ENCODE measurements at regions not wholly inside any gene's neighbourhood (a gene's known extent, or its start where the extent isn't known, plus 50 kb on each side); places are given as distances from the start of the nearest gene placed in this dataset.
A peak's percentile ranks its signal among the peaks of the same experiment; 100 is the strongest.

GRCh38 chr4:41359422-41359775, 102.7 kb downstream of the UCHL1 start:
- DNase-seq: no peak

- DNase-seq: no peak
Observed at GRCh38 chr4:41359836-41360213, 103.1 kb downstream of the UCHL1 start.

GRCh38 chr4:41360214-41360920, 103.6 kb downstream of the UCHL1 start:
- peak; percentile 80 to 95 (median 89) for DNase-seq

DNA sequence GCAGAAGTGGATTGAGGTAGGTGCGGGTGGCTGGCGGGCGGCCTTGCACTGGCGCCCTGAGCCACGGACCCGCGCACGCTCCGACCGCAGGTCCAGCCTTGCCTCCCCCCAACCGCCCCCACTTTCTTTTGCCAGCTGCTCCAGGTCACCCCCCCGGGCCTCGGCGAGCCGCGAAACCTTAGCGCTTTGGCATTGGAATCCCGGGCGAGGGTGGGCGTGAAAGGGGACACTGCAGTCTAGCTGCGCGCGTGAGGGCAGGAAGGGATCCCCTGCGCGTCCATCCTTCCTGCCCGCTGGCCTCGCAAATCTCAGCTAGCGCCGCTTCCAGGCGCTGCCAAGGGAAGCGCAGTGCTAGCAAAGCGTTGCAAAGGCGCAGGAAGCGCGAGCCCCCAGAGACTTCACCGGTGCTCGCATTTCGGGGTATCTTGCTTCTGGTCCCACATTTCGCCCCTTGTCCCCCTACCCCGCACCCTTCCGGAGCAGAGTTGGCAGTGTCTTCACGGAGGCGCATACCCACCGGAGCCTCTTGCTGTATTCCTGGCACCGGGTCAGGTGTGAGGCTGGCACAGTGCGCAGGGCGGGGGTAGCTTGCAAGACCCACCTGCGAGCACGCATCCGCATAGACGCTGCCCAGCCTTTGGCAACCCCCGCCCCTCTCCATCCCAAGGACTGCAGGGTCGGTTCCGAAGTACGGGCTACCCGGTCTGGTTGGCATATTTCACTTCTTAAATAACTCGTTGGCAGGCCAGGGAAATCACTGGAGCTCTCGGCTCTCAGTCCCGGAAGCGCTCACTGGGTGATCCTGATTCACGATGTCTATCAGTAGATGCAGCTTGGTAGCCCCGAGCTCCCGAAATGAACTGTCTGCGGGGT, 104.4 kb downstream of the UCHL1 start:
- peak in 1 of 3 donors; percentile 76 for DNase-seq

DNA sequence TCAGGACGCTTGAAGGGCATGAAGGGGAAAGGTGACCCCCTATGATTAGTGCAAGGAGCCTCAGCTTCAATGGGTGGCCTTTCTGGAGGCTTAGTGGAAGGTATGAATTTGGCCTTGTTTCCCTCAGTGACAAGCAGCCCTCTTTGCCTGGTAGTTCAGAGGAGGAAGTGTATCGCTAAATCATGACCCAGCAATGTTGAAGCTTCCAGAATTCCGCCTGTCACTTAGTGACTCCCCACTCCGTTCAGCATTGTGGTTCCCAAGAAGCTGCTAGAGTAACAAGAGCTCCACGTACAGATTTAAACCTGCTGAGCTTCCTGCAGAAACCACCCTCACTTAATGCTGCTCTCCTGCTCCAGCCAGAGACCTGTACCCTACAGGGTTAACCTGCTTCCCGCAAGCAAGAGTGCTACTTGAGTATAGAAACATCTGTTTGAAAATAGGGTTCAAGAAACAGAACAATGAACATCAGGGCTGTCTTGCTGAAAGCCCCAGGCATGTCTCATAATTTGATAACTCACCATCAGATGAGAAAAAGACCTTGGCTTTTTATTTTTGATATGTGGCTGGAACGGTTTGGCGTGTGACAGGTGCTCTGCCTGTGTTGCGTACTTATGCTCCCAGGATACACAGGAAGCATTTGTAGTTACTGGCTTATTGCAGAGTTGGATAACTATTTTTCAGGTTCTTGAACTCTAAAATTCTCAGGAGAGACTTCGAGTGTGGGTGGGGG, 105.2 kb downstream of the UCHL1 start:
- DNase-seq: peak in 1 of 3 donors; percentile 74

DNA sequence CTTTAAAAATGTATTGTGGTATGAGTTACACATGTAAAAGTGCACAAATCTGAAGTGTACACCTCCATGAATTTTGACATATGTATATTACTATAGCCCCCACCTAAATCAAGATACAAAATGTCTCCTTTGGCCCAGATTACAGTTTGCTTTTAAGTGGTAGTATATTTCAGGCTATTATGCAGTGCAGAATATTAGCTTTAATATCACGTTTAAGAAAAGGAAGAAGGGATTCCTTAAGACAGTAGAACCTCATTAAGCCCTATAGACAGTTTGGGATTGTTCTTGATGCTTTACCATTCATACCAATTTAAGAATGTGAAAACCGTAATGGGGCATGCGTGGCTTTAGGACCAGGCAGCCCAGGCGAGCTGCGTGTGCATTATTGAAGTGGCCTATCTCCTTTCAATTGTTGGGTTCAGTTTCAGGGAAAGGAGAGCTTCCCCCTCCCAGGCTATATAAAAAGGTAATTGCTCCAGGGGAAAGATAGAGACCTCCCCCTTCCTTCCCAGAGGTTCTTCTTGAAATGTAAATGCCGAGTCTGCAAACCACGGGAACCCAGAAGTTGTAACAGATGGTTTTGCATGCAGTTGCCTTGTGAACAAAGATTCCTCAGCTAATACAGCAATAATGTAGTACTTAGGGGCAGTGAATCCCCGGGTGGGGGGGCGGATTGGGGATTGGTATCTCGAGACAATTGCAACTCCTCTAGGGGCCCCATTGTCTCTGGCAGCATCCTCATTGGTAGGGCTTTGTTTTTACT, 106.1 kb downstream of the UCHL1 start:
- DNase-seq: peak in 1 of 3 donors; percentile 72

DNA sequence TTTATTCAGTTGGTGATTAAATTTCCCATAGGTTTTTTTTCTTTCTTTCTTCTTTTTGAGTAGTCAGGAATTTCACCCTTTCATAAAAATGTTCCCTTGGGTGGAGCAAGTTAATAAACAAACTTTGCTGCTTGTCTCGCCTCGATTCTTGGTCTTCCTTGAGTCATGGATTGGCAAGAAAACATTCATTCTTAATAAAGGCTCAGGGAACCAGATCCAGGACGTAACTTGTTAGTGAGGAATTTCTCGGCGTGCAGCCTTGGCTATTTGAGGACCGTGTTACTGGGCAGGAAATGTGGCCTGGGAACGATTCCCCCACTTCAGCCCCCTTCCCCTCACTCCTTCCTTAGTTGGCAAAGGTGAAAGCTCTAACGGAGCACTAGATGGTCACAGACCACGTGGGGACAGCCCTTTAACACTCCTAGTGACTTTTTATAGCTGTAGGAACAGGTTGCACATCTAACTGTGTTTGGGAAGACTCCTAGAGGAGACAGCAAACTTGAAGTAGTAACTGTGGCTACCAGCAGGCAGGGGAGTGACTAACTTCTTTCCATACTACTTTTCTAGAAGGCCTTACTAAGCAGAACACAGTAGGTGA, 106.8 kb downstream of the UCHL1 start:
- DNase-seq: peak in 2 of 3 donors; percentile 81 to 87

GRCh38 chr4:41364876-41365275, 108.1 kb downstream of the UCHL1 start:
- peak in 2 of 3 donors; percentile 59 to 80 for DNase-seq

DNA sequence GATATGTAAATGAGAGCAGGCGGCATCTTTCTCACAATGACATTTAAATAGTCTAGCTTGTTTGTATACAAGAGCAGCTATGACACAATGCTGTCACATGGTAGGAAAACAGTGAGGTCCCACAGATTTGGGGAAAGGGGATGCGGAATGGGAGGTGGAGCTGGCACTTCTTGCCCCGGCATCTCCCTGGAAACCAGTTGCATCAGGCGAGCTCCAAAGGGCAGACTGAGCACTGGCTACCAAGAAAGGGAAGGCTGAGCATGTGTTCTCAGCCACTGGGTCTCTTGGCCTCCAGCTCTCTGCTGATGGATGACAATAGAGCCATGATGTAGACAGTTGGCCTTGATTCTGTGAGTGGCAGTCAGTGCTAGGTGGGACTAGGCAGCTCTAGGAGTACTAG, 109.0 kb downstream of the UCHL1 start:
- DNase-seq: no peak

- DNase-seq: no peak
Observed at GRCh38 chr4:41366911-41367517, 110.3 kb downstream of the UCHL1 start.

DNA sequence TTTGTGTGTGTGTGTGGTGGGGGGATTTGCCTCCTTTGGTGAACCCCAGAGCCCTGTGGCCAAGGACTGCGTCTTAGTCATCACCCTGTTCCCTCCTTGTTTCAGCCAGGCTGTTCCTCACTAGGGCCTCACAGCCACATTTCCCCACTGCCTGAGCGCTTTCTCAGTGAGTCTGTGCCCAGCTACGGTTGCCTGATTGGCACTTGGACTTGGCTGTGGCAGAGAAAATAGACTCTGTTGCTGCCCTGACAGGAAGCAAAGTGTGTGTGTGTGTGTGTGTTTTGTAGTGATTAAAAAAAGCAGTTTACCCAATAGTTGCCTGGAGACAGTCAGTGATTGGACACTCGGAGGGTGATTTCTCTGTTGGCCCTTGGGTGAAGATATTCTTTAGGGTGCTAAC, 113.0 kb downstream of the UCHL1 start:
- no peak for DNase-seq

DNA sequence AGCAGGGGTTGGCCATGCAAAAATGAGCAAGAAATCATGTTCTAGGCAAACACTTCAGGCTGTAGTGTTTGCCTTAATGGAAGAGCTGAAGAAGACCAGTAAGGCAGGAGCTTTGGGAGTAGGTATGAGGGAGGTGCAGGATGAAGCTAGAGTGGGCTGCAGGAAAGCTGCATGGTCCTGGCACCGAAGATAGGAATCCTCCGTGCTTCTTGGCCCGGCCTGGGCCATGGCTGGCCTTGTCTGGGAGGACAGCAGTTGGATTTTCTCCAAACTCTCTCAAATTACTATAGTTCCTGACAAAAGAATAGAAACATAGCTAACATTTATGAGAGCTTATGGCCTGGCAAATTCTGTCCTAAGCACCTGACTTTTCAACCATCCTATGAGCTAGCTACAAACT, 116.5 kb downstream of the UCHL1 start:
- DNase-seq: no peak

- DNase-seq: no peak
Observed at GRCh38 chr4:41374490-41374889, 117.8 kb downstream of the UCHL1 start.

DNA sequence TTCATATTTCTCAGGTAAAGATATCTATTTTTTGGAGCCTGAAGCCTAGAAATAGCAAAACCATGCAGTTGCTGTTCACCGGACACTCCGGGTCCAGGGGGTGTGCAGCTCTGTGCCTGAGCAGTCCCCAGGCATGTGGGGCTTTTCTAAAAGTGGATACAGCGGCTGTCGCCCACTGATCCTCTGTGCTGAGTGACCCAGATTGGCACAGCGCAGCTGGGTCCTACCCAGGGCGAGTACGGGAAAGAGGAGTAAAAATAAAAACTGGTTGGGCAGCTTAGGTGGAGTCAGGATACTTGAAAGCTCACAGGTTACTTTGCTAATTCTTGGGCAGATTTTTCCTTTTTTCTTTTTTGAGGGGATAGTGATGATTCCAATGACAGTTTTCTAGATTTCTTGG, 118.8 kb downstream of the UCHL1 start:
- DNase-seq: peak in 1 of 3 donors; percentile 54

- no peak for DNase-seq
Observed at GRCh38 chr4:41377196-41377595, 120.5 kb downstream of the UCHL1 start.

- DNase-seq: no peak
Observed at GRCh38 chr4:41379230-41379629, 122.5 kb downstream of the UCHL1 start.

- DNase-seq: peak in 1 of 3 donors; percentile 62
Observed at GRCh38 chr4:41380511-41381157, 123.9 kb downstream of the UCHL1 start.

DNA sequence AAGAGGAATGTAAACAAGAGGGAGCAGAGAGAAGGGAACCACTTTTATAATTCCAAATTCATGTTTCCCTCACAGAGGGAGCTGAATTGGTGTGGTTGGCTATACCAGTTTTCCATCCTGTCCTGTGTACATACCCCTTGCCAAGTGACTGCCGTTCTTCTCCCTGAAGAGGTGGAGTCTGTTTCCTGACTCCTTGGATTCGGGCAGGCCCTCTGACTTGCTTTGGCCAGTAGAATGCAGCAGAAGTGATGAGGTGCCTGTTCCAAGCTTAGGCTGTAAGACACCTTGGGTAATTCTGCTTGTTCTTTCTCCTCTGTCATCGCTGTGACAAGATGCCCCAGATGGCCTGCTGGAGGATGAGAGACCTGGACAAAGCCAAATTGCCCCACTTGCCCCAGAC, 124.7 kb downstream of the UCHL1 start:
- DNase-seq: no peak

- peak in 1 of 3 donors; percentile 72 for DNase-seq
Observed at GRCh38 chr4:41384992-41385391, 128.3 kb downstream of the UCHL1 start.

DNA sequence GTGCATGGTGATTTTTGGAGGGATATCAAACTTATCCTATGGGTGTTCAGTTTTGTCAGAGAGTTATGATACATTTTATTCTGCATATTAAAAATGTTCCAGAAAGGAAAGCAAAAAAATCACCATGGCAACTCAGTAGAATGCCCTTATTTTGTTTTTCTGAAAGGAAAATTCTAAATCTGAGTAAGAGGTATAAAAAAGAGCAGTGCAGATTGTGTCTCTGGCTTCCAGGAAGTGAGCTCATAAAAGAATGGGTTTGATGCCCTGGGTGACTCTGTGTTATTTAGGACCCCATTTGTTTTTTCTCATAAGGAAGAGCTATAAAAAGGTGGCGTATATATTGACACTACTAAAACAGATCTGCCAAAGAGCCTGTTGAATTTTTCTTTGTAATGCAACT, 128.8 kb downstream of the UCHL1 start:
- DNase-seq: no peak
